Uterus (tissue), 2 donors: ENCODE measurements at regions not wholly inside any gene's neighbourhood (a gene's known extent, or its start where the extent isn't known, plus 50 kb on each side); places are given as distances from the start of the nearest gene placed in this dataset.

Experiments used
- POLR2A ChIP-seq, 2 donors: fragments of 450-650 bp; IDR thresholded peaks; one replicate each; pipeline ENCODE4 v1.6.1; 2016; ENCODE audit warnings: antibody characterized with exemption in 2 of 2, mild to moderate bottlenecking in 1 of 2, moderate library complexity in 1 of 2
- TF ChIP-seq, protein P1 (sequence below), 4 experiments: fragments of 200-600 bp in 2 of 4; fragments of 450-650 bp in 2 of 4; sonication (generic) in 2 of 4; IDR thresholded peaks; one replicate each; pipeline ENCODE4 v1.5.1; 2016 to 2019; ENCODE audit warnings: antibody characterized with exemption in 4 of 4, mild to moderate bottlenecking in 2 of 4, moderate library complexity in 1 of 4

DNA sequence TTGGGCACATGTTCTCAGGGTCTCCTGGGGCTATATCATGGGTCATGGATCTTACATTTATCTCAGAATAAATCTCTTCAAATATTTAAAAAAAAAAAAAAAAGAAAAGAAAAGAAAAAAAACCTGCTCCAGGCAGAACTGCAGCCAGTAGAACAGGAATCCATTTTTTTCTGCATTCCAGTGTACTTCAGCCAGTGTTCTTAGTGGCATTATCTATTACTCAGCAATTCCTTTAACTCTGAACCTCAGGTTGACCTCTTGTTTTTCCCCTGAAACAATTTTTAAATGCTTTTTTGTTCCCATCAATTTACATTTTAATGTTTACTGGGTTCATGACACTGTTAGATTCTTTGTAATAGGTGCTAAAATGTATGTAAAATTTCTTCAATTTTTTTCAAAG lies 66.7 kb upstream of the STXBP6 start:
- TF ChIP-seq, protein P1, sequence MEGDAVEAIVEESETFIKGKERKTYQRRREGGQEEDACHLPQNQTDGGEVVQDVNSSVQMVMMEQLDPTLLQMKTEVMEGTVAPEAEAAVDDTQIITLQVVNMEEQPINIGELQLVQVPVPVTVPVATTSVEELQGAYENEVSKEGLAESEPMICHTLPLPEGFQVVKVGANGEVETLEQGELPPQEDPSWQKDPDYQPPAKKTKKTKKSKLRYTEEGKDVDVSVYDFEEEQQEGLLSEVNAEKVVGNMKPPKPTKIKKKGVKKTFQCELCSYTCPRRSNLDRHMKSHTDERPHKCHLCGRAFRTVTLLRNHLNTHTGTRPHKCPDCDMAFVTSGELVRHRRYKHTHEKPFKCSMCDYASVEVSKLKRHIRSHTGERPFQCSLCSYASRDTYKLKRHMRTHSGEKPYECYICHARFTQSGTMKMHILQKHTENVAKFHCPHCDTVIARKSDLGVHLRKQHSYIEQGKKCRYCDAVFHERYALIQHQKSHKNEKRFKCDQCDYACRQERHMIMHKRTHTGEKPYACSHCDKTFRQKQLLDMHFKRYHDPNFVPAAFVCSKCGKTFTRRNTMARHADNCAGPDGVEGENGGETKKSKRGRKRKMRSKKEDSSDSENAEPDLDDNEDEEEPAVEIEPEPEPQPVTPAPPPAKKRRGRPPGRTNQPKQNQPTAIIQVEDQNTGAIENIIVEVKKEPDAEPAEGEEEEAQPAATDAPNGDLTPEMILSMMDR (IDR thresholded peaks at IDR 0.05): no peak
- TF ChIP-seq POLR2A (IDR thresholded peaks at IDR 0.05): no peak
